ENCODE measurements at regions not wholly inside any gene's neighbourhood (a gene's known extent, or its start where the extent isn't known, plus 50 kb on each side); places are given as distances from the start of the nearest gene placed in this dataset.

- Mint-ChIP-seq H3K27ac (no peak overlapping the region), H3K27me3 (ENCODE audit: low read depth) (no peaks in the 10 kb centered on the region), H3K9me3 (peaks cover 8% of the 10 kb centered on the region), H3K36me3 (ENCODE audit: low read depth) (no peaks in the 10 kb centered on the region), H3K4me3 (no peak overlapping the region), H3K4me1 (no peaks in the 10 kb centered on the region)
- TF ChIP-seq CTCF (IDR thresholded peaks at IDR 0.05; ENCODE audit: unreplicated experiment in 3 of 3), result no peak
Measured at GRCh38 chr2:226580403-226580802, 219.2 kb downstream of the IRS1 start.

- H3K27ac Mint-ChIP-seq, result no peak overlapping the region
- H3K36me3 Mint-ChIP-seq (ENCODE audit: low read depth), result no peaks in the 10 kb centered on the region
- H3K4me3 Mint-ChIP-seq, result no peak overlapping the region
- no peaks in the 10 kb centered on the region for H3K4me1 Mint-ChIP-seq
- H3K27me3 Mint-ChIP-seq (ENCODE audit: low read depth), result no peaks in the 10 kb centered on the region
- peaks cover 7% of the 10 kb centered on the region for H3K9me3 Mint-ChIP-seq
- TF ChIP-seq CTCF (IDR thresholded peaks at IDR 0.05; ENCODE audit: unreplicated experiment in 3 of 3), result no peak
Measured at GRCh38 chr2:226579519-226579918, 220.1 kb downstream of the IRS1 start.

GRCh38 chr2:226578879-226579278, 220.7 kb downstream of the IRS1 start:
- H3K9me3 Mint-ChIP-seq, result peaks cover 7% of the 10 kb centered on the region
- no peak overlapping the region for H3K4me3 Mint-ChIP-seq
- H3K36me3 Mint-ChIP-seq (ENCODE audit: low read depth), result no peaks in the 10 kb centered on the region
- TF ChIP-seq CTCF (IDR thresholded peaks at IDR 0.05; ENCODE audit: unreplicated experiment in 3 of 3), result no peak
- H3K27me3 Mint-ChIP-seq (ENCODE audit: low read depth), result no peaks in the 10 kb centered on the region
- H3K27ac Mint-ChIP-seq, result no peak overlapping the region
- H3K4me1 Mint-ChIP-seq, result no peaks in the 10 kb centered on the region

GRCh38 chr2:226578373-226578772, 221.2 kb downstream of the IRS1 start:
- Mint-ChIP-seq H3K4me1 (no peaks in the 10 kb centered on the region), H3K9me3 (peaks cover 6% of the 10 kb centered on the region)

GRCh38 chr2:226575928-226576327, 223.7 kb downstream of the IRS1 start:
- H3K4me3 Mint-ChIP-seq, result no peak overlapping the region
- TF ChIP-seq CTCF (IDR thresholded peaks at IDR 0.05; ENCODE audit: unreplicated experiment in 3 of 3), result no peak
- no peaks in the 10 kb centered on the region for H3K36me3 Mint-ChIP-seq (ENCODE audit: low read depth)
- peaks cover 7% of the 10 kb centered on the region for H3K9me3 Mint-ChIP-seq
- no peaks in the 10 kb centered on the region for H3K4me1 Mint-ChIP-seq
- no peaks in the 10 kb centered on the region for H3K27me3 Mint-ChIP-seq (ENCODE audit: low read depth)
- H3K27ac Mint-ChIP-seq, result no peak overlapping the region

More at GRCh38 chr2:226578373-226578772, 221.2 kb downstream of the IRS1 start:
- Mint-ChIP-seq H3K4me3 (no peak overlapping the region), H3K36me3 (ENCODE audit: low read depth) (no peaks in the 10 kb centered on the region), H3K27ac (no peak overlapping the region), H3K27me3 (ENCODE audit: low read depth) (no peaks in the 10 kb centered on the region)
- TF ChIP-seq CTCF (IDR thresholded peaks at IDR 0.05; ENCODE audit: unreplicated experiment in 3 of 3), result no peak

- no peak for TF ChIP-seq CTCF (IDR thresholded peaks at IDR 0.05; ENCODE audit: unreplicated experiment in 3 of 3)
- H3K9me3 Mint-ChIP-seq, result peaks cover 7% of the 10 kb centered on the region
- no peaks in the 10 kb centered on the region for H3K36me3 Mint-ChIP-seq (ENCODE audit: low read depth)
- no peaks in the 10 kb centered on the region for H3K27me3 Mint-ChIP-seq (ENCODE audit: low read depth)
- no peak overlapping the region for H3K27ac Mint-ChIP-seq
- no peaks in the 10 kb centered on the region for H3K4me1 Mint-ChIP-seq
- H3K4me3 Mint-ChIP-seq, result no peak overlapping the region
Measured at GRCh38 chr2:226573158-226573557, 226.5 kb downstream of the IRS1 start.

All from nephron (organoid).